Neural progenitor cell (in vitro differentiated cells): ENCODE measurements at regions not wholly inside any gene's neighbourhood (a gene's known extent, or its start where the extent isn't known, plus 50 kb on each side); places are given as distances from the start of the nearest gene placed in this dataset.

Source experiments
- CTCF ChIP-seq: fragments of 200-600 bp; sonication (generic); IDR thresholded peaks from 2 replicates; pipeline ENCODE4 v1.5.1; 2017; ENCODE audit warnings: antibody characterized with exemption, mild to moderate bottlenecking
- EZH2 ChIP-seq: fragments of 200-600 bp; sonication (generic); IDR thresholded peaks from 2 replicates; pipeline ENCODE4 v1.6.1; 2017; ENCODE audit warnings: antibody characterized with exemption, mild to moderate bottlenecking, moderate library complexity
- EZH2phosphoT487 ChIP-seq: fragments of 200-600 bp; sonication (generic); IDR thresholded peaks from 2 replicates; pipeline ENCODE4 v1.6.1; 2017; ENCODE audit warnings: antibody characterized with exemption

DNA sequence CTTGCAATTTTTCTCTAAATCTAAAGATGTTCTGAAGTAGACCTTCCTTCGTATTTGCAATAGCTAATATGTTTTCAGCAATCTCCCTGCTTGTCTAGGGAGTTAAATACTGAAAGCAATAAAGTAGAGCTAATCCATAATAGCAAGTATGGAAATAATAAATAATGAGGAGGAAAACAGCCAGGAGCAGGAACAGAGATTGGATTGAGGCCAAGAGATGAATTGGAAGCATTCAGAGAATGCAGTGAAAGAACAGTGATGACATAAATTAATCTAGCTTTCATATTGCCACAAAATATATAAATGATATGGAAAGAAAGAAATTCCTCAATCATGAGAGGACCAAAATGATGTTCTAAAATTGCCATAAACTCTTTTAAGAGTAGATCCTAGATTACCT lies 679.7 kb downstream of the METTL4 start:
- TF ChIP-seq CTCF (no peak), EZH2 (no peak), EZH2phosphoT487 (no peak)
